DND-41 (cell line): ENCODE measurements at regions not wholly inside any gene's neighbourhood (a gene's known extent, or its start where the extent isn't known, plus 50 kb on each side); places are given as distances from the start of the nearest gene placed in this dataset.

Experiments used
- ATAC-seq: fragments of 200-7000 bp; cut with Tn5 transposase; 3 replicates; pipeline ENCODE4 v1.9.1; 2021; ENCODE audit warnings: low read depth; ENCODE audit not compliant: insufficient read depth
- DNase-seq: peaks from one replicate; pipeline ENCODE4 v3.0.0-alpha.2; 2020
- H2AFZ ChIP-seq: 2 replicates; pipeline ENCODE4 v1.6.0; 2012; ENCODE audit warnings: low read depth, low read length
- H3K27ac ChIP-seq: 2 replicates; pipeline ENCODE4 v1.5.1; 2012; ENCODE audit warnings: low read length, inconsistent platforms
- H3K27me3 ChIP-seq: fragments of 200-600 bp; sonication (generic); 2 replicates; pipeline ENCODE4 v1.6.0; 2012; ENCODE audit warnings: low read length, mild to moderate bottlenecking, inconsistent platforms; ENCODE audit not compliant: insufficient read depth, poor library complexity
- H3K36me3 ChIP-seq: 2 replicates; pipeline ENCODE4 v1.5.1; 2012; ENCODE audit warnings: low read length, inconsistent platforms; ENCODE audit not compliant: insufficient read depth
- H3K4me1 ChIP-seq: 2 replicates; pipeline ENCODE4 v1.5.1; 2012; ENCODE audit warnings: mild to moderate bottlenecking, low read length; ENCODE audit not compliant: insufficient read depth
- H3K4me2 ChIP-seq: 2 replicates; pipeline ENCODE4 v1.6.0; 2012; ENCODE audit warnings: mild to moderate bottlenecking, moderate library complexity, low read length, inconsistent platforms; ENCODE audit not compliant: insufficient read depth
- H3K4me3 ChIP-seq, 2 experiments: fragments of 200-600 bp in 1 of 2; shearing (Covaris generic) in 1 of 2; 2 replicates each; pipeline ENCODE4 v1.5.1; 2012 to 2016; ENCODE audit warnings: inconsistent platforms in 2 of 2, low read length in 2 of 2, mild to moderate bottlenecking in 2 of 2, low read depth in 1 of 2, moderate library complexity in 1 of 2
- H3K79me2 ChIP-seq: 2 replicates; pipeline ENCODE4 v1.6.0; 2012; ENCODE audit warnings: low read length, inconsistent platforms; ENCODE audit not compliant: insufficient read depth
- H3K9ac ChIP-seq: 2 replicates; pipeline ENCODE4 v1.6.0; 2012; ENCODE audit warnings: low read depth, mild to moderate bottlenecking, inconsistent platforms, low read length, moderate library complexity
- H3K9me3 ChIP-seq: 2 replicates; pipeline ENCODE4 v1.5.1; 2012; ENCODE audit warnings: low read length, moderate library complexity, mild to moderate bottlenecking, inconsistent platforms; ENCODE audit not compliant: insufficient read depth, severe bottlenecking
- H4K20me1 ChIP-seq: 2 replicates; pipeline ENCODE4 v1.6.0; 2012; ENCODE audit warnings: low read length; ENCODE audit not compliant: insufficient read depth
- CTCF ChIP-seq: IDR thresholded peaks from 2 replicates; pipeline ENCODE4 v1.5.1; 2012; ENCODE audit warnings: borderline replicate concordance, low read length, moderate library complexity, mild to moderate bottlenecking; ENCODE audit not compliant: poor library complexity, severe bottlenecking; ENCODE audit errors: extremely low read depth
- EZH2 ChIP-seq: IDR thresholded peaks from 3 replicates; pipeline ENCODE4 v1.6.1; 2012; ENCODE audit warnings: borderline replicate concordance, low read depth, mild to moderate bottlenecking, moderate library complexity, low read length, inconsistent platforms; ENCODE audit not compliant: severe bottlenecking

GRCh38 chr10:83625831-83626360 lies 513.4 kb upstream of the GHITM start:
- Histone ChIP-seq H3K9me3 (no peaks in the 10 kb centered on the region), H3K4me3 (no peak overlapping the region), H3K79me2 (no peaks in the 10 kb centered on the region), H4K20me1 (no peaks in the 10 kb centered on the region), H3K27ac (no peak overlapping the region), H3K27me3 (no peaks in the 10 kb centered on the region), H3K9ac (no peak overlapping the region), H3K4me1 (no peaks in the 10 kb centered on the region), H3K36me3 (no peaks in the 10 kb centered on the region), H2AFZ (no peak overlapping the region), H3K4me2 (no peak overlapping the region)
- TF ChIP-seq CTCF (no peak), EZH2 (no peak)
- ATAC-seq (no peak), DNase-seq (no peak)

- no peaks in the 10 kb centered on the region for H3K4me1 ChIP-seq
- no peaks in the 10 kb centered on the region for H3K36me3 ChIP-seq
- no peak overlapping the region for H3K4me3 ChIP-seq
- ATAC-seq (no peak), DNase-seq (no peak)
- no peaks in the 10 kb centered on the region for H3K79me2 ChIP-seq
- no peak overlapping the region for H2AFZ ChIP-seq
- H3K27me3 ChIP-seq: no peaks in the 10 kb centered on the region
- no peak overlapping the region for H3K4me2 ChIP-seq
- TF ChIP-seq EZH2: no peak
- TF ChIP-seq CTCF: no peak
- H3K27ac ChIP-seq: no peak overlapping the region
- H3K9ac ChIP-seq: no peak overlapping the region
- H4K20me1 ChIP-seq: no peaks in the 10 kb centered on the region
- no peaks in the 10 kb centered on the region for H3K9me3 ChIP-seq
These were observed 506.6 kb upstream of the GHITM start for GRCh38 chr10:83632701-83633100.

- no peak overlapping the region for H3K4me3 ChIP-seq
- TF ChIP-seq CTCF (no peak), EZH2 (no peak)
- no peaks in the 10 kb centered on the region for H4K20me1 ChIP-seq
- ATAC-seq (no peak), DNase-seq (no peak)
- H3K27ac ChIP-seq: no peak overlapping the region
- H3K9ac ChIP-seq: no peak overlapping the region
- H3K27me3 ChIP-seq: no peaks in the 10 kb centered on the region
- no peaks in the 10 kb centered on the region for H3K9me3 ChIP-seq
- H3K4me2 ChIP-seq: no peak overlapping the region
- no peaks in the 10 kb centered on the region for H3K79me2 ChIP-seq
- H3K36me3 ChIP-seq: no peaks in the 10 kb centered on the region
- H2AFZ ChIP-seq: no peak overlapping the region
- H3K4me1 ChIP-seq: no peaks in the 10 kb centered on the region
These were observed 505.8 kb upstream of the GHITM start for GRCh38 chr10:83633547-83633946.

- H4K20me1 ChIP-seq: no peaks in the 10 kb centered on the region
- DNase-seq (no peak), ATAC-seq (no peak)
- no peaks in the 10 kb centered on the region for H3K36me3 ChIP-seq
- H3K9ac ChIP-seq: no peak overlapping the region
- no peak overlapping the region for H3K4me3 ChIP-seq
- no peak overlapping the region for H3K4me2 ChIP-seq
- no peak overlapping the region for H3K27ac ChIP-seq
- no peaks in the 10 kb centered on the region for H3K9me3 ChIP-seq
- no peaks in the 10 kb centered on the region for H3K79me2 ChIP-seq
- no peaks in the 10 kb centered on the region for H3K27me3 ChIP-seq
- no peak overlapping the region for H2AFZ ChIP-seq
- H3K4me1 ChIP-seq: no peaks in the 10 kb centered on the region
- TF ChIP-seq EZH2 (no peak), CTCF (no peak)
These were observed 502.5 kb upstream of the GHITM start for GRCh38 chr10:83636826-83637225.
